SU-DHL-6 (cell line): ENCODE measurements at regions not wholly inside any gene's neighbourhood (a gene's known extent, or its start where the extent isn't known, plus 50 kb on each side); places are given as distances from the start of the nearest gene placed in this dataset.

ENCODE experiments used
- H2AFZ ChIP-seq: fragments of 200-600 bp; sonication (generic); 2 replicates; pipeline ENCODE4 v1.6.1; 2014; ENCODE audit warnings: low read depth, mild to moderate bottlenecking, moderate library complexity, mixed read lengths, antibody characterized with exemption, low read length; ENCODE audit not compliant: severe bottlenecking
- H3F3A ChIP-seq: fragments of 200-600 bp; shearing (Covaris generic); 2 replicates; pipeline ENCODE4 v1.6.0; 2016; ENCODE audit warnings: antibody characterized with exemption, mild to moderate bottlenecking; ENCODE audit not compliant: insufficient read depth
- H3K27ac ChIP-seq: fragments of 200-600 bp; sonication (generic); 2 replicates; pipeline ENCODE4 v1.5.1; 2016; ENCODE audit warnings: low read depth, mild to moderate bottlenecking, low read length, moderate library complexity, mixed read lengths
- H3K27me3 ChIP-seq: fragments of 200-600 bp; sonication (generic), shearing (Covaris generic); 2 replicates; pipeline ENCODE4 v1.6.0; 2014; ENCODE audit warnings: mild to moderate bottlenecking, low read length
- H3K36me3 ChIP-seq: fragments of 200-600 bp; sonication (generic); 2 replicates; pipeline ENCODE4 v1.6.1; 2014; ENCODE audit warnings: mild to moderate bottlenecking, low read length, mixed read lengths
- H3K4me2 ChIP-seq: fragments of 300-600, 200-600 bp; shearing (Covaris generic), sonication (generic); 2 replicates; pipeline ENCODE4 v1.6.0; 2014; ENCODE audit warnings: low read length, low read depth, mild to moderate bottlenecking; ENCODE audit not compliant: poor library complexity, severe bottlenecking
- H3K4me3 ChIP-seq: fragments of 200-600 bp; sonication (generic); 2 replicates; pipeline ENCODE4 v1.5.1; 2014; ENCODE audit warnings: antibody characterized with exemption, low read length, mild to moderate bottlenecking, mixed read lengths; ENCODE audit not compliant: insufficient read depth, poor library complexity, severe bottlenecking
- H3K79me2 ChIP-seq: fragments of 200-600 bp; sonication (generic); 2 replicates; pipeline ENCODE4 v1.6.1; 2014; ENCODE audit warnings: mild to moderate bottlenecking, low read length, moderate library complexity; ENCODE audit not compliant: insufficient read depth
- H3K9ac ChIP-seq: fragments of 200-600 bp; sonication (generic); 2 replicates; pipeline ENCODE4 v1.7.0; 2014; ENCODE audit warnings: mild to moderate bottlenecking, low read length
- H3K9me2 ChIP-seq: fragments of 200-600 bp; sonication (generic); replicated peaks from 2 replicates; pipeline ENCODE4 v1.6.1; 2014; ENCODE audit warnings: low read length; ENCODE audit not compliant: insufficient read depth
- H3K9me3 ChIP-seq: fragments of 200-600 bp; sonication (generic); 2 replicates; pipeline ENCODE4 v1.6.1; 2014; ENCODE audit warnings: low read length, mixed read lengths; ENCODE audit not compliant: insufficient read depth
- H4K20me1 ChIP-seq: fragments of 200-600 bp; sonication (generic); 2 replicates; pipeline ENCODE4 v1.6.1; 2014; ENCODE audit warnings: low read depth, mild to moderate bottlenecking, antibody characterized with exemption, low read length, moderate library complexity, mixed read lengths
- CTCF ChIP-seq: fragments of 200-600 bp; sonication (generic); IDR thresholded peaks from one replicate; pipeline ENCODE4 v1.5.1; 2017; ENCODE audit warnings: antibody characterized with exemption, mild to moderate bottlenecking, low read length, moderate library complexity; ENCODE audit not compliant: insufficient read depth, poor library complexity, severe bottlenecking
- EZH2phosphoT487 ChIP-seq: fragments of 200-600 bp; sonication (generic), shearing (Covaris generic); conservative IDR thresholded peaks from 2 replicates; pipeline ENCODE4 v1.6.1; 2018; ENCODE audit warnings: mild to moderate bottlenecking, antibody characterized with exemption, low read length, moderate library complexity, mixed read lengths

- Histone ChIP-seq H3K4me3 (no peak overlapping the region), H2AFZ (no peak overlapping the region), H3F3A (no peaks in the 10 kb centered on the region), H3K27me3 (no peaks in the 10 kb centered on the region), H3K9me2 (no peaks in the 10 kb centered on the region), H3K79me2 (no peaks in the 10 kb centered on the region), H3K9me3 (no peaks in the 10 kb centered on the region), H4K20me1 (no peaks in the 10 kb centered on the region), H3K27ac (no peak overlapping the region), H3K9ac (no peak overlapping the region), H3K36me3 (no peaks in the 10 kb centered on the region), H3K4me2 (no peak overlapping the region)
- TF ChIP-seq CTCF (no peak), EZH2phosphoT487 (no peak)
Measured at GRCh38 chr14:42869681-42870080, 1263.0 kb downstream of the LRFN5 start.

DNA sequence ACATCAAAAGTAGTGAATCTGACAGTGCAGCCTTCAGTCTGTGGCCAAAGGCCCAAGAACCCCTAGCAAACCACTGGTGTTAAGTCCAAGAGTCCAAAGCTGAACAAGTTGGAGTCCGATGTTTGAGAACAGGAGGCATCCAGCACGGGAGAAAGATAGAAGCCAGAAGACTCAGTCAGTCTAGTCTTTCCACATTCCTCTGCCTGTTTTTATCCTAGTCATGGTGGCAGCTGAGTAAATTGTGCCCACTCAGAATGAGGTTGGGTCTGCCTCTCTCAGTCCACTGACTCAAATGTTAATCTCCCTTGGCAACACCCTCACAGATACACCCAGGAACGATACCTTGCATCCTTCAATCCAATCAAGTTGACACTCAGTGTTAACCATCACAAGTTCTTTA, 1255.4 kb downstream of the LRFN5 start:
- no peaks in the 10 kb centered on the region for H3K36me3 ChIP-seq
- no peaks in the 10 kb centered on the region for H3K27me3 ChIP-seq
- no peaks in the 10 kb centered on the region for H4K20me1 ChIP-seq
- no peaks in the 10 kb centered on the region for H3K9me2 ChIP-seq
- H3F3A ChIP-seq, result no peaks in the 10 kb centered on the region
- H3K4me3 ChIP-seq, result no peak overlapping the region
- no peak overlapping the region for H2AFZ ChIP-seq
- no peak overlapping the region for H3K9ac ChIP-seq
- no peak overlapping the region for H3K27ac ChIP-seq
- no peak for TF ChIP-seq CTCF
- TF ChIP-seq EZH2phosphoT487, result no peak
- no peaks in the 10 kb centered on the region for H3K9me3 ChIP-seq
- no peaks in the 10 kb centered on the region for H3K79me2 ChIP-seq
- H3K4me2 ChIP-seq, result no peak overlapping the region

- no peak overlapping the region for H3K4me2 ChIP-seq
- no peaks in the 10 kb centered on the region for H3K9me3 ChIP-seq
- H3F3A ChIP-seq, result no peaks in the 10 kb centered on the region
- no peak overlapping the region for H3K4me3 ChIP-seq
- H3K36me3 ChIP-seq, result no peaks in the 10 kb centered on the region
- TF ChIP-seq CTCF (no peak), EZH2phosphoT487 (no peak)
- no peak overlapping the region for H3K27ac ChIP-seq
- H3K79me2 ChIP-seq, result no peaks in the 10 kb centered on the region
- H3K27me3 ChIP-seq, result no peaks in the 10 kb centered on the region
- H3K9ac ChIP-seq, result no peak overlapping the region
- no peak overlapping the region for H2AFZ ChIP-seq
- H3K9me2 ChIP-seq, result no peaks in the 10 kb centered on the region
- H4K20me1 ChIP-seq, result no peaks in the 10 kb centered on the region
Measured at GRCh38 chr14:42860371-42860770, 1253.7 kb downstream of the LRFN5 start.
